GM12874 (cell line): ENCODE measurements at regions not wholly inside any gene's neighbourhood (a gene's known extent, or its start where the extent isn't known, plus 50 kb on each side); places are given as distances from the start of the nearest gene placed in this dataset.

Experiments
- TF ChIP-seq, protein P1 (sequence below): IDR thresholded peaks from 2 replicates; pipeline ENCODE4 v1.5.1; 2011; ENCODE audit warnings: low read depth, mild to moderate bottlenecking, control low read depth, low read length, moderate library complexity; ENCODE audit not compliant: insufficient read depth

DNA sequence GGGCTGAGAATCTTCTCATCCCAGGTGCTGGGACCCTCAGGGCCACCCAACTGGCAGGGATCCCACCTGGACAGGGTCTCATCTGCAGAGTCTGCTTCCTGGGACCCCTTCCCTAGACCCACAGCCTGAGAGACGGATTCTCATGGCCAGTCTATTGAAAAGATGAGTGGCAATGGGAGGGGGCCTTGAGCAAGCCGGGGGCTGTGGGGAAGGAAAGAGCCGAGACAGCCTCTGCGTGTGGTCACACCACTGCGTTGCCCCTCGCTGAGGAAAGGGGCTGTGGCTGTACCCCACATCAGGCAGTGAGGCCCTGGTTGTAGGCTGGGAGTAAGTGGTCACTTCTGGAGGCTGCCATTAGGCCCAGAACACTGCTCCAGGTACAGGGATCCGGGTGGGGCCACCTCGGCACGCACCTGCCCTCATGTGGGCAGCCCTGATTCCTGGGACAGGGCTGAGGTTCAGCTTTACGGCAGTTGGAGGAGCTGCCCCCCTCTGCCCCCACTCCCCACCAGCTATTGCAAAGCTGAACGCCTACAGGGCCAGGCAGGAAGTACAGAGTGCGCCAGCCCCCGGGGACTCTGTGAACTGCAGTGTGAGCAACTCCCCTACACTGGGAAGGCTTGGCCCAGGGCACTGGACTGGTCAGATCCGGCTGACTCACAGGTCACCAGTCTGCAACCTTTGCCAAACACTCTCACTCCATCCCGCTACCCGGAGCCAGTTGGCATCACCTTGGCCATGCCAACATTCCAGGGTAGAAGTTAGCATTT lies 106.9 kb downstream of the RIPK4 start:
- TF ChIP-seq, protein P1, sequence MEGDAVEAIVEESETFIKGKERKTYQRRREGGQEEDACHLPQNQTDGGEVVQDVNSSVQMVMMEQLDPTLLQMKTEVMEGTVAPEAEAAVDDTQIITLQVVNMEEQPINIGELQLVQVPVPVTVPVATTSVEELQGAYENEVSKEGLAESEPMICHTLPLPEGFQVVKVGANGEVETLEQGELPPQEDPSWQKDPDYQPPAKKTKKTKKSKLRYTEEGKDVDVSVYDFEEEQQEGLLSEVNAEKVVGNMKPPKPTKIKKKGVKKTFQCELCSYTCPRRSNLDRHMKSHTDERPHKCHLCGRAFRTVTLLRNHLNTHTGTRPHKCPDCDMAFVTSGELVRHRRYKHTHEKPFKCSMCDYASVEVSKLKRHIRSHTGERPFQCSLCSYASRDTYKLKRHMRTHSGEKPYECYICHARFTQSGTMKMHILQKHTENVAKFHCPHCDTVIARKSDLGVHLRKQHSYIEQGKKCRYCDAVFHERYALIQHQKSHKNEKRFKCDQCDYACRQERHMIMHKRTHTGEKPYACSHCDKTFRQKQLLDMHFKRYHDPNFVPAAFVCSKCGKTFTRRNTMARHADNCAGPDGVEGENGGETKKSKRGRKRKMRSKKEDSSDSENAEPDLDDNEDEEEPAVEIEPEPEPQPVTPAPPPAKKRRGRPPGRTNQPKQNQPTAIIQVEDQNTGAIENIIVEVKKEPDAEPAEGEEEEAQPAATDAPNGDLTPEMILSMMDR, result peak; percentile 23; the same call in 1 of the 2 replicates

DNA sequence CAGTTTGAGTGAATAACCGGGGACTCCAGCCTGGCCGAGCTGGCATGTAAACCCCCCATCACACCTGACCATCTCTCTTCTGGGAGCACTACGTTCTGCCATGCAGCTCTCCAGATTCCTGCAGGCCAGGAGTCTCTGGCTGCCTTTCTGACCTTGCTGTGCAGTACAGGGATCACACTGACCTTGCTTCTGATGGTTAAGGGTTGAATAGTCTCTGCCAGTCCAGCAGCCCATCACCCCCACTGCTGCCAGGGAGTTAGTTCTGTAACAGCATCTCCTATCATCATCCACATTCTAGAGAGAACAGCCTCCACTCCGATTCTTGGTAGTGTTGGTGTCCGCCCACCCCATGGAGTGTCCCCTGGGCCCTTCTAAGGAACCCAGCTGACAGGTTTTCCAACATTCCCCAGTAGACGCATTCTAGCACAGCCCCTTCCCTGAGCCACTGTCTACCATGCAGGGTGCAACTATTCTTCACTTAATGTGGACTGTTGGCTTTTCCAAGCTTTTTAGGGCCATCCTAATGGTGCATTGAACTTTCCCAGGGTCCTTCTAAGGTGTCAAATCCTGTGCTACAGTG lies 109.8 kb downstream of the RIPK4 start:
- TF ChIP-seq, protein P1, result no peak

DNA sequence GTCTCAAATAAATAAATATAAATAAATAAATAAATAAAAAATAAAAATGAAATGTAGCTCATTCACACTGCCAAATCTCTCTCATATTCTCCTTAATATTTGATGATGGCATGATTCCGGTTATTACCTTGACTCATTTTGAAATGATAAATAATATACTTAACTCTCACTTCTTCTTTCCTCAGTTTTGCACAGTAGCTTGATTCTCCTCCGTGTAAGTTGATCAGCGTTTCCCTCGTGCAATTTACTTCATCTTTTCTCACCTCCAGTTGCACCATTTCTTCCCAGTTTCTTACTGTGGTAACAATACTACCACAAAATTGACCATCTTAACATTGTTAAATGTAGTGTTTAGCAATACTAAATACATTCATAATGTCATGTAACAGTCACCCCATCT lies 111.6 kb downstream of the RIPK4 start:
- TF ChIP-seq, protein P1, result no peak

DNA sequence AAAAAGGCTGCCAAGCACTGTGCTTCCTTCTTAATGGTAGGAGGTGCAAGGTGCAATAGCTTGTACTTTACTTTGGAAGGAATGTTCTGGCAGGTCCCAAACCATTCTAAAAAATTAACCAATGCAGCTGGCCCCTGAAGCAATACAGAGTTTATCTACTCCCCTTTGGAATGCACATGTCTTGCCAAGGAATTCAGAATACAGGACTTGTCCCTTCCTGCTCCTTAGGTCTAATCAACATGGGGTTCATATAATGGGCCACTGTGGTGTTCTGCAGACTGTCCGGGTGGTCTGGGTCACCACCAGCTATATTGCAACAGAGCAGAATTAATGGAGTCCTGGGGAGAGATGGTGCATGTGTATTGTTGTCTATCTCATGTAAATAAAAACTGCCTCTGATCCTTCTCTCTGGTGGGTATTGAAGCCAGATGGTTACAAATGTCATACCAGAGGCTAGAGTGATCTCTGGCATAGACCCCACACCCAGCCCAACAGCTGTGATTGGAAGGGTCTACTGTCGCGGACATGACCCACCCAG lies 112.8 kb downstream of the RIPK4 start:
- TF ChIP-seq, protein P1, result no peak

DNA sequence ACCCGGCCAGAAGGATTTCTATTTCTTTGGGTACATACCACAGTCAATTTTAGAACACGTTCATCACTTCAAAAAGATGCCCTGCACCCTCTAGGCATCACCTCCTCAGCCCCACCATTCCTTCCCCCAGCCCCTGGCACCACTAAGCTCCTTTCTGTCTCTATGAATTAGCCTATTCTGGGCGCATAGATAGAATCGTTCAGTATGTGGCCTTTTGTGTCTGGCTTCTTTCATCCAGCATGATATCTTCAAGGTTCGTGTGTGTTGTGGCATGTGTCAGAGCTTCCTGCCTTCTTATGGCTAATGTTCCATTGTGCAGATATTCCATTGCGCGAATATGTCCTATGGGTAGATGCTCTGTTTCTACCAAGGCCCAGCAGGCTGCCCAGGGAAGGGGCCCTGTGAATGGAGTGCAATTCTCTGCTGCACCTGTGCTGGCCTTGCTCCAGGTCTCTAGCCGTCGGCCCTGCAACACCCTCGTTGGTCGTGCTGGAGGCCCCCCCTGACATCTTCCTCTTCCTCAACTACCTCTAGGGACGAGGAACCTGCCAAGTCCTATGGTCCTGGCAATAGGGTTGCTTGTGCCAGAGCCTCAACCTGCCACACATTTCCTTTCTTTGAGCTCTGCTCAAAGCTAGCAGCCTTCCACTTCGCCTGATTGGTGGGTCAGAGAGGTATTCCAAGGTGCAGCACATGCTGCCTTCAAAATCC lies 113.5 kb downstream of the RIPK4 start:
- TF ChIP-seq, protein P1, result no peak

DNA sequence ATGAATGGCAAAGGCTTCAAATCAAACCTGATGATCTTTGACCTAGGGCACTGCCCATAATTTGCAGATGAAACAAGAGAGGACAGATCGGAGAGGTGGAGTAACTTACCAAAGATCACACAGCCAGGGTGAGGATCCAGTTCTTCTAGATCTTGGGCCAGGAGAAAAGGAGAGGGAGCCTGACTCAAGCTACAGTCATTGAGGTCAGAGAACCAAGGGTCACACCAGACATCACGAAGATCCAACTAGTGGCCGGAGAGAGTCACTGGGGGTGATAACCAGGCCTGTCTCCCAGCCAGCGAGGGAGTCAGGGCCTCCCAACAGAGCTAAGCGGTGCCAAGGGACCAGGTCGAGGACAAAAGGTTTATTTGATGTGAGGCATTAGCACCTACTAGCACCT lies 115.0 kb downstream of the RIPK4 start:
- TF ChIP-seq, protein P1, result no peak

DNA sequence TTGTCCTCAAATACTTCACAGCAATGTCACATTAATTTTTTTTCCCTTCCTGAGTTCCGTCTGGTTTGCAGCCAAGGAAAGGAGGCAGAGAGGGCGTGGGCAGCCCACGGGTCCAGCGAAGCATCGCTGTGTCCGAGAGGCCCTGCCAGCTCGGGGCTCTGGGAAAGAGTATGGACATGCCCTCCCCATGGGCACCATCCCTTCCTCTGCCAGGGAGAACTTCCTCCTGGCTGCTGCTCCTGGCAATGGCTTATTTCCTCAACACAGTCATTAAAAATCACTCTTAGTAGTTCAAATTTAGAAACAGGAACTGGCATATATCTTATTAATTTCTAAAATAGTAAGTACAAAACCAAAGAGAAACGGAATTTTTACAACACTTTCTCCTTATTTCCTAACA lies 115.4 kb downstream of the RIPK4 start:
- TF ChIP-seq, protein P1, result no peak
